GM12892 (cell line): ENCODE measurements at regions not wholly inside any gene's neighbourhood (a gene's known extent, or its start where the extent isn't known, plus 50 kb on each side); places are given as distances from the start of the nearest gene placed in this dataset.

Experiments
- POLR2AphosphoS5 ChIP-seq: IDR thresholded peaks from 2 replicates; pipeline ENCODE4 v1.6.1; 2011; ENCODE audit warnings: low read depth, low read length, control low read depth
- TAF1 ChIP-seq: IDR thresholded peaks from 2 replicates; pipeline ENCODE4 v1.6.1; 2011; ENCODE audit warnings: low read depth, mild to moderate bottlenecking, control low read depth, low read length, borderline replicate concordance

DNA sequence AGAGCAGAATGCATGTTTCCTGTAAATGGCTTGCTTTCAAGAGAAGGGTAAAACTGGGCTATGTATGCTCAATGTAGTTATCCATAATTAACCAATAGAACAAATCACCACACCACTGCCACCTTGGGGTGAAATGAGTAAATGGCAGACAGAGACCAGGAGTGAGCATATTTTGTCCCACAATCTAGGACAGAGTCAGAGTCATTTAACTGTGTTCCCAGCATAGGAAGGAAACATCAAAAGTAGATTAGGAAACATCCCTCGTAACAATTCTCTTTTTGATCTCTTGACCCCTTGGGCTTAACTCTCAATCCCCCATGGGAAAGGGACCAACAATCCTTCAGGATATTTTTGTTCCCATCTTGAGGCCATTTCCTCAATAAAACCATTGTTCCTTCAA, 224.8 kb downstream of the NHLRC3 start:
- TF ChIP-seq POLR2AphosphoS5 (no peak), TAF1 (no peak)
